NCI-H1092 treated with DMSO at 0.1 percent for 48 hours (cell line): ENCODE measurements at regions not wholly inside any gene's neighbourhood (a gene's known extent, or its start where the extent isn't known, plus 50 kb on each side); places are given as distances from the start of the nearest gene placed in this dataset.
"Not testable (repeated sequence)": the region's sequence is repeated elsewhere in the genome, so short reads cannot be mapped to it uniquely, and the experiment has no call there.

Experiments used
- DNase-seq: peaks from one replicate; lab custom pipeline; 2025; lab: John Stamatoyannopoulos, UW

GRCh38 chr2:207409517-207409916, 120.2 kb upstream of the CREB1 start:
- peak; percentile 79 for DNase-seq

GRCh38 chr2:207412787-207413310, 116.9 kb upstream of the CREB1 start:
- DNase-seq, result no peak

GRCh38 chr2:207413376-207413907, 116.3 kb upstream of the CREB1 start:
- no peak for DNase-seq

GRCh38 chr2:207416111-207416510, 113.7 kb upstream of the CREB1 start:
- no peak for DNase-seq

GRCh38 chr2:207416900-207417299, 112.9 kb upstream of the CREB1 start:
- no peak for DNase-seq

GRCh38 chr2:207417301-207417718, 112.5 kb upstream of the CREB1 start:
- DNase-seq, result no peak

GRCh38 chr2:207418419-207418818, 111.3 kb upstream of the CREB1 start:
- no peak for DNase-seq

- no peak for DNase-seq
These were observed 110.4 kb upstream of the CREB1 start for GRCh38 chr2:207419331-207419730.

GRCh38 chr2:207421671-207422070, 108.1 kb upstream of the CREB1 start:
- no peak for DNase-seq

GRCh38 chr2:207422380-207422779, 107.4 kb upstream of the CREB1 start:
- DNase-seq, result no peak

- no peak for DNase-seq
These were observed 105.9 kb upstream of the CREB1 start for GRCh38 chr2:207423886-207424285.

- no peak for DNase-seq
These were observed 101.8 kb upstream of the CREB1 start for GRCh38 chr2:207427986-207428385.

GRCh38 chr2:207428573-207428972, 101.2 kb upstream of the CREB1 start:
- no peak for DNase-seq

- DNase-seq, result no peak
These were observed 97.3 kb upstream of the CREB1 start for GRCh38 chr2:207432453-207432852.

- no peak for DNase-seq
These were observed 95.5 kb upstream of the CREB1 start for GRCh38 chr2:207434306-207434705.

- DNase-seq, result peak; percentile 24
These were observed 94.8 kb upstream of the CREB1 start for GRCh38 chr2:207434899-207435465.

GRCh38 chr2:207437136-207437523, 92.6 kb upstream of the CREB1 start:
- no peak for DNase-seq

- DNase-seq, result peak; percentile 49
These were observed 92.1 kb upstream of the CREB1 start for GRCh38 chr2:207437524-207438143.

GRCh38 chr2:207438414-207439126, 91.2 kb upstream of the CREB1 start:
- DNase-seq, result no peak

- DNase-seq, result not testable (repeated sequence)
These were observed 89.9 kb upstream of the CREB1 start for GRCh38 chr2:207439881-207440280.

- no peak for DNase-seq
These were observed 85.0 kb upstream of the CREB1 start for GRCh38 chr2:207444756-207445155.

GRCh38 chr2:207446653-207447052, 83.1 kb upstream of the CREB1 start:
- DNase-seq, result no peak

- DNase-seq, result no peak
These were observed 81.8 kb upstream of the CREB1 start for GRCh38 chr2:207448006-207448405.
